ENCODE measurements at regions not wholly inside any gene's neighbourhood (a gene's known extent, or its start where the extent isn't known, plus 50 kb on each side); places are given as distances from the start of the nearest gene placed in this dataset.
"Not testable (repeated sequence)": the region's sequence is repeated elsewhere in the genome, so short reads cannot be mapped to it uniquely, and the experiment has no call there.

DNA sequence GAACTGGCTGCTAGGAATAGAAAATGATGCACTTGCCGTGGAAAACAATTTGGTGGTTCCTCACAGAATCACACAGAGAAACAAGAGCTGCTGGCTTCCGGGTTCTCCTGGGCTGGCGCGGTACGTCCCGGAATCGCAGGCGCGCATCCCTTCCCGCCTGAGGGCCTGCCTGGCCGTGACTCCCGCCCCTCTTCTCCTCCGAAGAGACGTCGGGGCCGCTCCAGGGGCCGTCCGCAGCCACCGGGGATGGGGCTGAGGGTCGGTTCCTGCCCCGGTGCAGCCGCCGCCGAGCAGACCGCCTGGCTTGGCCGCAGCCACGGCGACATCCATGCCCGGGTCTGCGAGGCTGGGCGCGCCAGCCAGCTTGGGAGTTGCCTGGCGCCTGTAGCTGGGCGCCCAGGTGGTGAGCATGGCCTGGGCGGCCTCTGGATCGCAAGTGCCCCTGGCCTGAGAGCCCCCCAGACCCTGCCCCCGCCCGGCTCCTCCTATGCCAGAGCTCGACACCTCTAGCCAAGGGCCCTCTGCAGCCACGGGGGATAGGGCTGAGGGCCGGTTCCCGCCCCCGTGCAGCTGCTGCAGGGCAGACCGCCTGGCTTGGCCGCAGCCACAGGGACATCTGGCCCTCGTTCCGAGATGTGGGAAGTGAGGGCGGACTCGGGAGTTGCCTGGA, 83.9 kb upstream of the ZNG1F start:
- DNase-seq = not testable (repeated sequence)

GRCh38 chr9:41270992-41271391, 81.9 kb upstream of the ZNG1F start:
- DNase-seq = not testable (repeated sequence)

- not testable (repeated sequence) for DNase-seq
Measured at GRCh38 chr9:41269471-41269870, 80.4 kb upstream of the ZNG1F start.

DNA sequence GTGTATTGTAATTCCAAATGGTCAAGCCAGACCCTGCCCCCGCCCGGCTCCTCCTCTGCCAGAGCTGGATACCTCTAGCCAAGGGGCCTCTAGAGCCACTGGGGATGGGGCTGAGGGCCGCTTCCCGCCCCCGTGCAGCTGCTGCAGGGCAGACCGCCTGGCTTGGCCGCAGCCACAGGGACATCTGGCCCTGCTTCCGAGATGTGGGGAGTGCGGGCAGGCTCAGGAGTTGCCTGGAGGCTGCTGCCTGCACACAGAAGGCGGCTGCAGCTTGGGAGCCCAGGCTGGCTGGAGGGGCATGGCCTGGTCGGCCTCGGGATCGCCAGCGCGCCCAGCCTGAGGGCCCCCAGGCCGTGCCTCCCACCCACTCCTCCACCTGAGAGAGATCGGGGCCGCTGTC, 79.9 kb upstream of the ZNG1F start:
- DNase-seq = not testable (repeated sequence)

DNA sequence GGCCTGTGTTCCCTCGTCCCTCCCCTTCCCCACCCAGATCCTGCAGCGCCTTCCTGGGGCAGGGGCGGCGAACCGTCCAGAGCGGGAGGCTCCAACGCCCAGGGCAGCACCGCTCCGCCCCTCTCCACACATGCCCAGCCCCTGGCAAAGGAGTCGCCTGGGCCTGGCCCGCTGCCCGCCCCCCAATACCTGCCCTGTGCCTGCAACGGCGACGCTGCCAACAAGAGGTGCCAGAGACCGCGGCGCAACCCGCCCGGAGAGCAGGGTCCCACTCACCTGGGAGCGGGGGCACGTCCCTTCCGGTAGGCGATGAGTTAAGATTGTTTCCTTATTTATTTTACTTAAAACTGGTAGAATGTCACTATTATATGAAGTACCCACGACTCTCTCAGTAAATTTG, 77.5 kb upstream of the ZNG1F start:
- not testable (repeated sequence) for DNase-seq

- DNase-seq = not testable (repeated sequence)
Measured at GRCh38 chr9:41266000-41266399, 76.9 kb upstream of the ZNG1F start.

GRCh38 chr9:41251973-41252372, 62.9 kb upstream of the ZNG1F start:
- not testable (repeated sequence) for DNase-seq

- DNase-seq = not testable (repeated sequence)
Measured at GRCh38 chr9:41251101-41251500, 62.0 kb upstream of the ZNG1F start.

GRCh38 chr9:41246702-41247101, 57.6 kb upstream of the ZNG1F start:
- not testable (repeated sequence) for DNase-seq
